PFSK-1 (cell line): ENCODE measurements at regions not wholly inside any gene's neighbourhood (a gene's known extent, or its start where the extent isn't known, plus 50 kb on each side); places are given as distances from the start of the nearest gene placed in this dataset.

Source experiments
- FOXP2 ChIP-seq: optimal IDR thresholded peaks from 2 replicates; pipeline ENCODE3; 2011; ENCODE audit warnings: borderline replicate concordance, control low read depth, inconsistent platforms; ENCODE audit not compliant: insufficient read depth; ENCODE audit errors: extremely low read length, extremely low read depth
- POLR2AphosphoS5 ChIP-seq: IDR thresholded peaks from 2 replicates; pipeline ENCODE4 v1.6.1; 2012; ENCODE audit warnings: low read depth, mild to moderate bottlenecking, control low read depth, low read length, moderate library complexity
- REST ChIP-seq, 2 experiments: IDR thresholded peaks; 2 replicates each; pipeline versions ENCODE4 v1.6.1 to v1.8.0; 2011 to 2012; ENCODE audit warnings: low read depth in 2 of 2, low read length in 2 of 2, control low read depth in 1 of 2, inconsistent platforms in 1 of 2, mild to moderate bottlenecking in 1 of 2, moderate library complexity in 1 of 2; ENCODE audit not compliant: insufficient read depth in 1 of 2
- SIN3A ChIP-seq: IDR thresholded peaks from 2 replicates; pipeline ENCODE4 v1.6.1; 2012; ENCODE audit warnings: mild to moderate bottlenecking, low read length, moderate library complexity, borderline replicate concordance; ENCODE audit not compliant: insufficient read depth
- TAF1 ChIP-seq: IDR thresholded peaks from 2 replicates; pipeline ENCODE4 v1.6.1; 2012; ENCODE audit warnings: low read length, control low read depth, borderline replicate concordance; ENCODE audit not compliant: insufficient read depth

- TF ChIP-seq FOXP2 = no peak
Observed at GRCh38 chr18:27824841-27825681, 351.9 kb downstream of the CDH2 start.

- TF ChIP-seq FOXP2 (no peak), SIN3A (no peak), TAF1 (no peak), POLR2AphosphoS5 (no peak), REST (IDR thresholded peaks at IDR 0.05; ENCODE audit: insufficient read depth in 1 of 2, low read depth in 2 of 2, low read length in 2 of 2) (no peak)
Observed at GRCh38 chr18:27824275-27824674, 352.7 kb downstream of the CDH2 start.

GRCh38 chr18:27823053-27823452 is 353.9 kb downstream of the CDH2 start:
- no peak for TF ChIP-seq REST (IDR thresholded peaks at IDR 0.05; ENCODE audit: insufficient read depth in 1 of 2, low read depth in 2 of 2, low read length in 2 of 2)
- no peak for TF ChIP-seq TAF1
- TF ChIP-seq POLR2AphosphoS5 = no peak
- no peak for TF ChIP-seq SIN3A
- no peak for TF ChIP-seq FOXP2

GRCh38 chr18:27808683-27809082 is 368.2 kb downstream of the CDH2 start:
- TF ChIP-seq REST (IDR thresholded peaks at IDR 0.05; ENCODE audit: insufficient read depth in 1 of 2, low read depth in 2 of 2, low read length in 2 of 2) (peak in 1 of 2 experiments; percentile 72; a peak in 1 of 4 replicates), FOXP2 (no peak)

- no peak for TF ChIP-seq TAF1
- TF ChIP-seq REST (IDR thresholded peaks at IDR 0.05; ENCODE audit: insufficient read depth in 1 of 2, low read depth in 2 of 2, low read length in 2 of 2) = no peak
- TF ChIP-seq FOXP2 = no peak
- TF ChIP-seq POLR2AphosphoS5 = no peak
- no peak for TF ChIP-seq SIN3A
Observed at GRCh38 chr18:27803957-27804356, 373.0 kb downstream of the CDH2 start.
